ENCODE measurements at regions not wholly inside any gene's neighbourhood (a gene's known extent, or its start where the extent isn't known, plus 50 kb on each side); places are given as distances from the start of the nearest gene placed in this dataset.

- WGBS (ENCODE audit: missing lambda C conversion rate) = 65% methylated on average over 2 of the region's 2 CpGs
- ATAC-seq (no peak), FAIRE-seq (no peak), DNase-seq (ENCODE audit: low read depth in 1 of 2, low spot score in 1 of 2) (no peak)
- ChIA-PET CTCF (no interaction called here), POLR2A (no interaction called here)
- peaks cover 21% of the 10 kb centered on the region for H3K4me1 ChIP-seq
- H3K9me3 ChIP-seq = no peaks in the 10 kb centered on the region
- H3K4me2 ChIP-seq = no peak overlapping the region
- no peak overlapping the region; a peak in 1 of 6 replicates for H3K27ac ChIP-seq
- TF ChIP-seq NFE2L2 (conservative IDR thresholded peaks at IDR 0.05; ENCODE audit: low read length) = no peak
- TF ChIP-seq NR3C1 (IDR thresholded peaks at IDR 0.05) = no peak
- TF ChIP-seq RCOR1 (IDR thresholded peaks at IDR 0.05; ENCODE audit: low read depth, low read length) = no peak
- H3K4me3 ChIP-seq = no peak overlapping the region
Observed at GRCh38 chr5:71971862-71972261, 135.4 kb upstream of the MAP1B start.

GRCh38 chr5:71972777-71973473 lies 134.3 kb upstream of the MAP1B start:
- no peaks in the 10 kb centered on the region for H3K9me3 ChIP-seq
- ChIA-PET POLR2A (interaction anchor here (1.4 kb wide), 1 partner anchor 95 kb away, joined by 3 read pairs; no protein-coding TSS in a partner anchor), CTCF (no interaction called here)
- H3K4me1 ChIP-seq = peaks cover 21% of the 10 kb centered on the region
- FAIRE-seq (no peak), DNase-seq (ENCODE audit: low read depth in 1 of 2, low spot score in 1 of 2) (no peak), ATAC-seq (no peak)
- 93% methylated on average over 8 of the region's 8 CpGs for WGBS (ENCODE audit: missing lambda C conversion rate)
- H3K4me3 ChIP-seq = no peak overlapping the region
- no peak for TF ChIP-seq CHD2 (IDR thresholded peaks at IDR 0.05; ENCODE audit: low read length, partially characterized antibody)
- H3K4me2 ChIP-seq = no peak overlapping the region; the same call in 2 of the 3 replicates
- peak overlapping the region; percentile 68 to 73; a peak in 3 of 6 replicates for H3K27ac ChIP-seq

GRCh38 chr5:71973563-71973962 lies 133.7 kb upstream of the MAP1B start:
- Histone ChIP-seq H3K27ac (peak overlapping the region; percentile 68 to 73; a peak in 4 of 6 replicates), H3K9me3 (no peaks in the 10 kb centered on the region), H3K4me3 (no peak overlapping the region), H3K4me2 (peak overlapping the region; percentile 49), H3K4me1 (peaks cover 21% of the 10 kb centered on the region)
- DNase-seq (ENCODE audit: low read depth in 1 of 2, low spot score in 1 of 2) (no peak), FAIRE-seq (no peak), ATAC-seq (no peak)
- 64% methylated on average over 3 of the region's 3 CpGs for WGBS (ENCODE audit: missing lambda C conversion rate)
- ChIA-PET CTCF (no interaction called here), POLR2A (interaction anchor here (1.4 kb wide), 1 partner anchor 94 kb away, joined by 3 read pairs; no protein-coding TSS in a partner anchor)
- no peak for TF ChIP-seq RFX5 (IDR thresholded peaks at IDR 0.05)
- no peak for TF ChIP-seq TP53 (CRISPR knock-in tag; IDR thresholded peaks at IDR 0.05)
- TF ChIP-seq FOSL2 (IDR thresholded peaks at IDR 0.05) = no peak
- TF ChIP-seq FOSL2 (CRISPR knock-in tag; IDR thresholded peaks at IDR 0.05) = no peak
- no peak for TF ChIP-seq CBX2 (IDR thresholded peaks at IDR 0.05; ENCODE audit: borderline replicate concordance, low read depth)
- no peak for TF ChIP-seq RARB (CRISPR knock-in tag; IDR thresholded peaks at IDR 0.05)
- TF ChIP-seq MAX (IDR thresholded peaks at IDR 0.05) = no peak
- no peak for TF ChIP-seq HMGXB4 (CRISPR knock-in tag; IDR thresholded peaks at IDR 0.05; ENCODE audit: borderline replicate concordance)
- no peak for TF ChIP-seq EHF (CRISPR knock-in tag; IDR thresholded peaks at IDR 0.05)
- TF ChIP-seq NR3C1 (IDR thresholded peaks at IDR 0.05) = no peak
- TF ChIP-seq CTCF (IDR thresholded peaks at IDR 0.05) = no peak
- no peak for TF ChIP-seq TFCP2L1 (CRISPR knock-in tag; IDR thresholded peaks at IDR 0.05)

GRCh38 chr5:71974165-71974564 lies 133.1 kb upstream of the MAP1B start:
- Histone ChIP-seq H3K9me3 (no peaks in the 10 kb centered on the region), H3K4me3 (no peak overlapping the region), H3K4me1 (peaks cover 21% of the 10 kb centered on the region), H3K27ac (peak overlapping the region; percentile 68 to 73), H3K4me2 (peak overlapping the region; percentile 49)
- no peak for ATAC-seq
- 93% methylated on average over 1 of the region's 1 CpG for WGBS (ENCODE audit: missing lambda C conversion rate)
- CTCF ChIA-PET = interaction anchor here (0.9 to 1.3 kb wide), 3 partner anchors 13 to 139 kb away, joined by 3 read pairs; no protein-coding TSS in a partner anchor
- POLR2A ChIA-PET = interaction anchor here (0.6 to 1.4 kb wide), 2 partner anchors 49 to 94 kb away, joined by 3 to 4 read pairs; no protein-coding TSS in a partner anchor
- TF ChIP-seq HOXB13 (CRISPR knock-in tag; IDR thresholded peaks at IDR 0.05; ENCODE audit: low read depth) (no peak), REST (IDR thresholded peaks at IDR 0.05) (no peak), NR3C1 (IDR thresholded peaks at IDR 0.05) (no peak), USF2 (IDR thresholded peaks at IDR 0.05) (no peak), FOXS1 (CRISPR knock-in tag; IDR thresholded peaks at IDR 0.05) (no peak), MAFK (IDR thresholded peaks at IDR 0.05; ENCODE audit: partially characterized antibody) (no peak), RARB (CRISPR knock-in tag; IDR thresholded peaks at IDR 0.05) (no peak)
- no peak for DNase-seq (ENCODE audit: low read depth in 1 of 2, low spot score in 1 of 2)
- FAIRE-seq = no peak

All from A549 (cell line).